ENCODE measurements at regions not wholly inside any gene's neighbourhood (a gene's known extent, or its start where the extent isn't known, plus 50 kb on each side); places are given as distances from the start of the nearest gene placed in this dataset.

DNA sequence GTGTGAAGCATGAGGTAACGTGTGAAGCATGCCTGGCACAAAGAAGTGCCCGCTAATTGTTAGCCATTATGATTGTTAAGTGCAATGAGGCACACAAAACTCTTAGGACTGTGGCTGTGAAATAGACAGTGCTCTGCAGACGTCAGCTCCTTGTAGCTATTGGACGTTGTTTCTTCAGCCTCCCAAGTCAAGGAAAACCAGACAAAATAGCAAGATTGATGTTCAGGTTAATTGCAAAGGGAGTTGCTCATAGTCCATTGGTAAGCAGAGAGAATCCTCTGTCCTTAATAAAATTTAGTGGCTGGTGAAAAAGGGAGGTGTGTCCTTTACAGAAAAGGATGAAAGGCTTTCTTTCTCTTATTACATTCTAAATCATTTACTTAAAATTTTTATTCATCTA, 54.6 kb upstream of the MBP start:
- DNase-seq: no peak

- no peak for DNase-seq
Observed at GRCh38 chr18:77191071-77191751, 58.4 kb upstream of the GALR1 start.

DNA sequence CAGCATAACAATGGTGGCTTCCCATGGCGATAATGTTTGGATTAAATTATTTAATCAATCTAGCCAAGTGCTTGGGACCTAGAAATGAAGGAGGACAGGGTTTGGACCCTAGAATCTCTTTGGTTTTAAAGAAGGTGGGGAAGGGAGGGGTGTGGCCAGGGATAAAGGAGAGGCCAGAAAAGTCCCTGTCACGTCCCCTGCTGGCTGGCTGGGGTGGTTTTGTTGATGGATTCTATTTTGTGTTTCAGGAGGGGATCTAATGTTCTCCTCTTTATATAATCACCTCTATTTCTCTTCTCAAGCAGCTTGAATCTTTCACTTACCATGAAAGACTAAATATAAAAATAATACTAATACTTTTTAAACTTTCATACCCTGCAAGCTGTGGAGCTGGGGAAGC, 52.6 kb upstream of the GALR1 start:
- peak in 2 of 3 donors; percentile 10 to 13 for DNase-seq

GRCh38 chr18:77198663-77199062, 51.0 kb upstream of the GALR1 start:
- DNase-seq: no peak

- peak in 1 of 3 donors; percentile 7 for DNase-seq
Observed at GRCh38 chr18:77199707-77200106, 49.9 kb upstream of the GALR1 start.

Data from suppressor macrophage treated with lipopolysaccharide for 1 hour (primary cell).